G401.6 (cell line): ENCODE measurements at regions not wholly inside any gene's neighbourhood (a gene's known extent, or its start where the extent isn't known, plus 50 kb on each side); places are given as distances from the start of the nearest gene placed in this dataset.
"Not testable (repeated sequence)": the region's sequence is repeated elsewhere in the genome, so short reads cannot be mapped to it uniquely, and the experiment has no call there.

Source experiments
- FAIRE-seq: peaks from 2 replicates; lab custom pipeline; 2012; peaks lifted over from hg19 to GRCh38; lab: Jason Lieb, UNC

GRCh38 chr10:3260066-3260834 is 87.7 kb upstream of the PITRM1 start:
- FAIRE-seq, result no peak

DNA sequence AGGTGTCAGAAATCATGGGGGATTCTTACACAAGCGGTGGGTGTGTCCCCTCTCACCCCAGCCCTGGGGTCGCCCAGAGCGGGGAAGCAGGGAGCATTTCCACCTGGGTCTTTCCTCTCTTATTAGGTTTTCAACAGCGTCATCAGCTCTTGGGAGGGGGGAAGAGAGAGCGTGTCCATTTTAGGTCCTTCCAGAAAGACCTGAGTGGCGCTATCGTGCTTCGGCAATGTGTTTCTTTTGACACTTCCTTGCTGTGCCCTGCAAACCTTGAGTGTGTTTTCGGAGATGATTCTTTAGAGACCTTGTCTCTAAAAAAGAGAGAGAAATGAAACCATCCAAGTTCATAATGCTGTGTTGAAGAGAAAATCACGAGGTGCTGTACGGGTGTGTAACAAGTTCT is 86.9 kb upstream of the PITRM1 start:
- no peak for FAIRE-seq

- no peak for FAIRE-seq
Observed at GRCh38 chr10:3258394-3258793, 85.8 kb upstream of the PITRM1 start.

DNA sequence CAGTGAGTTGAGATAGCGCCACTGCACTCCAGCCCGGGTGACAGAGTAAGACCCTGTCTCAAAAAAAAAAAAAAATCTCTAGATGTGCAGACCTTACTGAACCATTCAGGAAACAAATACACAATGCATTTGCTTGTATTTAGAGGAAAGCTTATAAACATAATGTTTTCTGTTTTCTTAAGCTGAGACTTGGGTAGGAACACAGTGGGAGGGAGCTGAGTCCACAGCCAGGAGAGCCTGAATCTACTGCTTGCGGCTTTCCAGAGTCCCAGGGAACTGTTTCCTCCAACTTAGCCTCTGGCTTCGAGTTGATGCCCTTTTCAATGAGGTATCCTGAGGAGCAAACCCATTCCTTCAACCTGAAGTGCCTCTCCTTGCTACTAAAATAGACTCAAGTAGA is 83.0 kb upstream of the PITRM1 start:
- FAIRE-seq, result no peak

DNA sequence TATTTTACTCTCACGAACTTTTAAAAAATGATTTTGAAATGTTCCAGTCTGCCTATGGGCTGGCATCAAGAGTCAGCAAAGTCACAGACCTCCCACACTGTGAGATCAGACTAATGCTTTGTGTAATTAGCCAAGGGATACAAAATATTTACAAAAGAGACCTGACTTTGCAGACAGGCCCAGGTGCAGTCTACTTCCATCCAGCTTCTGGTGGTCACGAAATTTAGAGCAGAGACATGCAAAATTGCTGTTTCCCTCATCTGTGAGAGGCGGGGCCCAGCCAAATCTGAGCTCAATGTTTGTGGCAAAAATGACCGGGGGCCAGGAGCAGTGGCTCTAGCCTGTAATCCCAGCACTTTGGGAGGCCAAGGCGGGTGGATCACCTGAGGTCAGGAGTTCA is 82.5 kb upstream of the PITRM1 start:
- FAIRE-seq, result no peak

DNA sequence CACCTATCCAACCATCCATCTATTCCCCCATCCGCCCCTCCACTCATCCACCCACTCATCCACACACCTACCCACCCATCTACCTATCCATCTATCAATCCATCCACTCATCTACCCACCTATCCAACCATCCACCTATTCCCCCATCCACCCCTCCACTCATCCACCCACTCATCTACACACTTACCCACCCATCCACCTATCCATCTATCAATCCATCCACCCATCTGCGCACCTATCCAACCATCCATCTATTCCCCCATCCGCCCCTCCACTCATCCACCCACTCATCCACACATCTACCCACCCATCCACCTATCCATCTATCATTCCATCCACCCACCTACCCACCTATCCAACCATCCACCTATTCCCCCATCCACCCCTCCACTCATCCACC is 81.4 kb upstream of the PITRM1 start:
- FAIRE-seq, result not testable (repeated sequence)

DNA sequence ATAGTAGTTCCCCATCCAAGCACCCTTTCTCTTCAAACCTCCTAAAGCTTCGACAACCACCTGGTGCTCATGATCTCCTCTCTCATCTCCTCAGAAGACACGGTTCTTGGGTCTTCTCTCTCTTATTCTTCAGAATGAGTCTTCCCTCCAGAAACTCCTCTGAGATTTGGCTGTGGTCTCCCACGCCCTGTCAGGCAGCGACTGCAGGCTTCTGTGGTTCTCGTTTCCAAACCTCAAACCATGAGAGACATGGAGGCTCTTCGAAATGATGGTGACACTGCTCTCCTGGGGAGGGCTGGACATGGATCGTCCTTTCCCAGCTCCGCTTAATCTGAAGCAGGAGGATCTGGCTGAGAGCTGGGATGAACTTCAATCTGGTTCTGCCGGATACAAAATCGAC is 78.6 kb upstream of the PITRM1 start:
- no peak for FAIRE-seq

DNA sequence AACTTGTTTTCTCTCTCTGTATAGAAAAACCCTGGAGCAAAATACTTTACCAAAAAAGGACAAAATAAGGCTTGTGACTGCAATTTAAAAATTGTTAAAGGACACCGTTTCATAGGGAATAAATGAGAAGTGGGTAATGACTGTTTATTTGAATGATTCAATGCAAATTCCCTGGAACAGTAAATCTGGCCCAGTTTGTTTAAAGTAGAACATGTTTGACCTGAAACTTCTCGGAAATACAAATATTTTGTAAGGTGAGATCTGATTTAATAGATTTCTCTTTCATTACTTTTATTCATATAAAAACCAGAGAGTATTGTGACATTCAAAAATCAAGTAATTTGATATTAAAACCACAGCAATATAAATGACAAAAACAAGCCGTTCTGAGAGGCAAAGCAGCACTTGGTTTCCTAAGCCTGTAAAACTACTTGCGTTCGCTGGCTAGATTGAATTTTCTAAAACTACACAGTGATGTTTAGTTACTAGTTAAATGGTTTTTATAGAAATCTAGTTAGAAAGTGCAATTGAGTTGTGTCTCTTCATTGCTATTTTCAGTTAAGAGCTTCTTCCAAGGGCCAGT is 76.8 kb upstream of the PITRM1 start:
- no peak for FAIRE-seq

GRCh38 chr10:3248526-3249306 is 76.1 kb upstream of the PITRM1 start:
- FAIRE-seq, result no peak

GRCh38 chr10:3245395-3245794 is 72.8 kb upstream of the PITRM1 start:
- FAIRE-seq, result no peak

DNA sequence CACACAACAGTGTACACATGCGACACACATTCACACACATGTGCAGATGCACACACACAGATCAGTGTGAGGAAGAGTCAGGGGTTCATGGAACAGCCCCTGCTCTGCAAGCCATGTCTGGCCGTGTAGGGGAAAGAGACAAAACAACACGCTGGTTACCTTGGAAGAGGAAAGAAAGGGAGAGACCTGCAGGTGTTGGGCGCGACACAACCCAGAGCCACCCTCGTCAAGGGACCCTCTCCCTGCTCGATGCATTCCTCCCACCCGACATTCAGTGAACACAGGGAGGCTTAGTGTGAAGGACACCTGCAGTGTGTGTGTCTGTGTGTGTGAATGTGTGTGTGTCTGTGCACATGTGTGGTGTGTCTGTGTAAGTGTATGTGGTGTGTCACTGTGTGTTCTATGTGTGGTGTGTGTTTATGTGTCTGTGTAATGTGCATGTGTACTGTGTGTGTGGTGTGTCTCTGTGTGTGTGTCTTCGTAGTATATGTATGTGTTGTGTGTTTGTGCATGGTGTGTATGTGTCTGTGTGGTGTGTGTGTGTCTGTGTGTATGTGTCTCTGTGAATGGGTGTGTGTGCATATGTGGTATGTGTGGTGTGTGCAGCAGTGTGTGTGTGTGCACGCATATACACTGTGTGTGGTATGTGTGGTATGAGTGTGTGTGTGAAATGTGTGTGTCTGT is 69.5 kb upstream of the PITRM1 start:
- no peak for FAIRE-seq

DNA sequence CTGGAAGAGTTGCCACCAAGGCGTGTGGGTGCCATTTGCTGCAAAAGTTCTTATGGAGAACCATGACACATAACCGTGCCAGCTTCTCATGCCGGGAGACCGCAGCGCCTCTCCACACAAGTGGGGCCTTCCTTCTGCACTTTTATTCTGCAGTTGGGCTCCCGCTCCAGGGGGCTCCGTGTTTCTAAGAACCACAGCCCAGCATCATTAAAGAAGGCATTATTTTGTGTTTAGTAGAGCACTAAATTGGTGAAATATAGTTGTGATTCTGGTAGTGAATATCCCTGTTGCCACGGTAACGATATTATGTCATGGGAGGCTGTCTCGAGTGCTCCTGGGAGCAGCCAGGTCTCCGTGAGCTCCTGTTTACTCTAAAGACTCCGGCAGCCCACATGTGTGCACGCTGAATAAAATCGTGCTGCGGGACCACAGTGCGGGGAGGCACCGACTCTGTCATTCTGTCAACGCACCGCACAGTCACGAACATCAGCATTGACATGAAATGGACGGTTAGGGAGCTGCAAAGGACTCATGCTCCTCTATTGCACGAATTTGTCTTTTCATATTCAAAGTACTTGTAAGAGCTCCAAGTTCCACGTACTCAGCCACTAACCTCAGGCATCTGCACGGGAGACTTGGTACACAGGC is 68.8 kb upstream of the PITRM1 start:
- no peak for FAIRE-seq

GRCh38 chr10:3239920-3240894 is 67.6 kb upstream of the PITRM1 start:
- no peak for FAIRE-seq

GRCh38 chr10:3239066-3239919 is 66.7 kb upstream of the PITRM1 start:
- peak; percentile 69 for FAIRE-seq

GRCh38 chr10:3238115-3238871 is 65.7 kb upstream of the PITRM1 start:
- no peak for FAIRE-seq

- no peak for FAIRE-seq
Observed at GRCh38 chr10:3237530-3237929, 64.9 kb upstream of the PITRM1 start.

GRCh38 chr10:3236644-3237404 is 64.2 kb upstream of the PITRM1 start:
- no peak for FAIRE-seq

GRCh38 chr10:3235996-3236510 is 63.5 kb upstream of the PITRM1 start:
- FAIRE-seq, result no peak
